GM19372 (cell line): ENCODE measurements at regions not wholly inside any gene's neighbourhood (a gene's known extent, or its start where the extent isn't known, plus 50 kb on each side); places are given as distances from the start of the nearest gene placed in this dataset.

ENCODE experiments used
- ATAC-seq: cut with Tn5 transposase; IDR thresholded peaks from one replicate; pipeline ENCODE4 v1.9.1; 2021; ENCODE audit warnings: mild to moderate bottlenecking, low read depth, moderate library complexity; ENCODE audit not compliant: unreplicated experiment

DNA sequence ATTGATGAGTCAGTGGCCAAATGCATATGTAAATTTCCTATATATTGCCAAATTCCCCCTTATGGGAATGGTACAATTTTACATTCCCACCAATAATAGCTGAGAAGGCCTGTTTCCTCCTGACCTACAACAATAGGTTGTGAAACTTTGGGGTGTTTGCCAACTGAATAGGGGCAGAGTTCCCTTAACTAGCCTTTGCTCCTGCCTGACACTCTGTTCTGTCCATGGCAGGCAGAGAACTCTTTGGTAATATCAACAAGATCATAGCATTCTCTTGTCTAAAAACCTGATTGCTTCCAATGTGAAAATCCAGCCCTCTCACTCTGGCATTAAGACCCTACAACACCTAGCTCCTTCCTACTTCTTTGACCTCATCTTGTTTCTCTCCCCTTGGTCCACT, 149.7 kb downstream of the HAPSTR1 start:
- no peak for ATAC-seq

DNA sequence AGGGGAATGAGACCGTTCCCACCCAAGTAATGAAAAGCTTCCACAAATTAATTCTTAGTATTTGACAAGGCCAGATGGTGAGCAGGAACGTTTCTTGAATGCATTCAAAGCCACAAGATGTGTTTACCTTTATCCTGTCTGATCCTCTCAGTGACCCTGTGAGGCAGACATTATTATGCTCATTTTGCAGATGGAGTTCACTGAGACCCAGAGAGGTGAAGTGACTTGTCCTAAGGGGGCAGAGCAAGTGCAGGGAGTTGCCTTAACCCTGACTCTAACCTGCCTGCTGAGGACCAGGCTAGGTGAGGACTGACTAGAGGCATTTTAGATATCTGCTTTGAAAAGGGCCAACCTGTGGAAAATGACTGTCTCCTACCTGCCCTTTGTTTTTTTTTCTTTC, 156.7 kb downstream of the HAPSTR1 start:
- ATAC-seq = no peak

DNA sequence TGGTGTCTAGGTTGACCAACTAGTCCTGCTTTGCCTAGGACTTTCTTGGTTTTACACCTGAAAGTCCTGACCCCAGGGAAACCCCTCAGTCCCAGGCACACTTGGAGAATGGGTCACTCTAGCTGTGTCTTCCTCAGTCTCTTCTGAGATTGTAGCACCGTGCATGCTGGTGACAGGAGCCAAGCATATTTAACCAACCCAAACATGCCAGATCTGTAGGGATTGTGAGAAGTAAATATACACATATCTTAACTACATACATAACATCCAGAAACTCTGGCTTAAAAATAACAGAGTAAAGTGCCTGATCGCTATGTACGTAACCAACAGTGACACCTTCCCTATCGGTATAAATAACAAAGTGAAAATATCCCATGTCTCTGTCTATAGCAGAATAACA, 158.1 kb downstream of the HAPSTR1 start:
- no peak for ATAC-seq

DNA sequence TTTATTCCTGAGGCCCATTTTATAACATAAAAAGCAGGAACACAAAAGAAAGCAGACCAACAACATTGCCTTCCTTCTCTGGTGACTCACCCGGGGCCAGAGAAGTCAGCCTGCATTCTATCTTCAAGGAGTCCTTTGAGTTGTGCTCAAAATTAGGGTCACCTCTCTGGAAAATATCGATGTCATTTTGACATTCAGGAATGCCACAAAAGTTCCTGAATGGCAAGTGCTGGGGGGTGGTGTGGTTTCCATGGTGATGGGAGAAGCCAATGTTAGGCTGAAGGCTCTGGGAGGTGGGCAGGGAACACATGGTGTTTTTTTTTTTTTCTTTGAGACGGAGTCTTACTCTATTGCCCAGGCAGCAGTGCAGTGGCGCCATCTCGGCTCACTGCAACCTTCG, 159.6 kb downstream of the HAPSTR1 start:
- no peak for ATAC-seq

DNA sequence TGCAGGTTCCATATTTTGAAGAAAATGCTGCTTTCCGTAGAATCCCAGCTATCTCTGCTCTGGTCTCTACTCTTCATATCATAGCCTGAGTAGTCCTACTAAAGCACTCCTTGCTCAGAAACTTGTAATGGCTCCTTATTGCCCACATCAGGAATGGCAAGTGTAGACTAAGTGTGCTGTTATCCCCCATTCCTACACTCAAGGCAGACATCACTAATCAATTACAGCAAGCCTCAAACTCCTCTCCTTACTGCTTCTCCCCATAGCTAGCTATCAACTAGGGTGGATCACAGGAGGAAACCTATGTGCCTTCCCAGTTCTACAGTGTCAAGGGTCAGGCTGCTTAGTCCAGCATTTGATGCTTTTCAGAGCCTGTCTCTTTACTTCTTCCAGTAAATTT, 163.4 kb downstream of the HAPSTR1 start:
- no peak for ATAC-seq

DNA sequence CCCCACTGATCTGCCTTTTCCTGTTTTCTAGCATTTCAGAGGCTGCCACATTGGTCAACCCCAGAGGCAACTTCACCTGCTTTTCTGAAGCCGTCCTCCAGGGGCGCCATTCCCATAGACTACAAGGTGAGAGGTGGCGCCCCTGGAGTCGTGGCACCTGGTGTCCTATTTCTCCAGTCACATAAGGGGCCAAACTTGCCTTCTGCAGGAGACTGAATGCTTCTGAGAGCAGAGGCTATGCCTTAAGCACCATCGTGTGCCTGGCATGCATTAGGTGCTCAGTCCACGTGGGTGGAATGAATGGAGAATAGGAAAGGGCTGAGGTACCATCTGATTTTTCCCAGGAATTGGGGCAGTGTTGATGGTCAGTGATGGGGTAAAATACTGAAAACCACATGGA, 164.8 kb downstream of the HAPSTR1 start:
- no peak for ATAC-seq

DNA sequence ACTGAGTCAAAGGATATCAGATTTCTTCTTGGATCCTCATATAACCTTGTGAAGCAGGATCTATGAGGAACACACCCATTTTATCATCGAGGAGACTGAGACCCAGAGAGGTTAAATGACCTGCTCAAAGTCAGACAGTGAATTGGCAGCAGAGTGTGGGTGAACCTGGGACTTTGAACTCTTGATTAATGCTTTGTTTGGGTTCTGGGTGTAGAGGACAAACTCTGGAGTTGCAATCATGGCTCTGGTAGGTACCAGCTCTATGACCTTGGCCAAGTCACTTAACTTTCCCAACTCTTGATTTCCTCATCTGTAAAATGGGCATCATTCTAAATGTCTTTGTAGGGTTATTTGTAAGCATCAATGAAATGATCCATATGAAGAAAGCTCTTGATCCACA, 166.4 kb downstream of the HAPSTR1 start:
- no peak for ATAC-seq

DNA sequence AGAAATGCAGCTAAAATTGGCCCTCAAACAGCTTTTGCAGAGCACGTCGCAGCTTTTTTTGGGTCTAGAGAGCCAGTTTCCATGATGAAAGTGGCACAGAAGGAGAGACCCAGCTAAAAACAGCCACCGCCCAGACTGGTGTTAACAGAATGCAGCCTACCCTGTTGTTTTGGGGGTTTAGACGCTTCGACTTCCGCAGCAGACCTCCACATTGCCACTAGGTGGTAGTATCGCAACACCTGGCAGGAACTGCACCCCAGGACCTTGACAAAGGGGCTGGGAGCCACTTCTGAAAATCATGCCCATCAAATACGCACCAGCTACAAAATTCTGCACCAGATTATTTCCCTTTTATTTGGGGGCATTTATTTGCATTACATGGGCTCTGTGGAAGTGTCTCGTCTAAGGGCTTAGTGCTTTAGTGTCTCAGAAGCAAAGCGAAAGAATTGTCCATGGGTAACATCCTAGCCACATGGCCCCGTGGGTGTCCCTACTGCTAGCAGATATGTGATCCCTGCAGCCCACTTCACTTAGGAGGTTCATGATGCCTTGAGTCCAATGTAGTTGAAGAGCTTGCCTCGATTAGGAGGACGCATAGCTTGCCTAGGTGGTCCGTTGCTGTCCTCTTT, 167.1 kb downstream of the HAPSTR1 start:
- ATAC-seq = peak; percentile 67

DNA sequence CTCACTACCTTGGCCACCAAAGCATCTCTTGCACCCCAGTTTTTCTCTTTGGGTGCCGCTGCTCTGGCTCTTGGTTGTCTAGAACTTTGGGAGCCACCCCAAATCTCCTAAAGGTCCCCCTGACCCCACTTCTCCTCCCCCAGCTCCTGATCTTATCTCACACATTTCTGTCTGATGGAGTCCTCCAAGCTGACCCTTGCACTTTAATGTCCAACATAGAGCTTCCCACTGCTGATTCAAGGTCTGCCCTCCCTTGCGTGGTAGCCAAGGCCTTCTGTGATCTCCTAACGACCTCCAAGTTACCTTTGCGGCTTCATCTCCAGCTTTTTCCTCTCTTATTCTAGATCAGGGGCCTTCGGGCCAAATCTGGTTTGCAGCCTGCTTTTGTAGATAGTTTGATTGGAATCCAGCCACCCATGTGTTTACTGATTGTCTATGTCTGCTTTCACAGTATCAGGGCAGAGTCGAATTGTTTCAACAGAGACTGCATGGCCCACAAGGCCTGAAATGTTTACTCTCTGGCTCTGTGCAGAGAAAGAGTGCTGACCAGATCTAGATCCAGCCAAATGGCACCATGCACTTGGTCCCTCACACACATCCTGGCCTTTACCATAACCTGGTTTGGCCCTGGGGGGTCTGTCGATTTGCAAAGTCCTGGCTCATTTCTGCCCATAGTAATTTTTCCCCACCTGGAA, 168.6 kb downstream of the HAPSTR1 start:
- ATAC-seq = no peak

DNA sequence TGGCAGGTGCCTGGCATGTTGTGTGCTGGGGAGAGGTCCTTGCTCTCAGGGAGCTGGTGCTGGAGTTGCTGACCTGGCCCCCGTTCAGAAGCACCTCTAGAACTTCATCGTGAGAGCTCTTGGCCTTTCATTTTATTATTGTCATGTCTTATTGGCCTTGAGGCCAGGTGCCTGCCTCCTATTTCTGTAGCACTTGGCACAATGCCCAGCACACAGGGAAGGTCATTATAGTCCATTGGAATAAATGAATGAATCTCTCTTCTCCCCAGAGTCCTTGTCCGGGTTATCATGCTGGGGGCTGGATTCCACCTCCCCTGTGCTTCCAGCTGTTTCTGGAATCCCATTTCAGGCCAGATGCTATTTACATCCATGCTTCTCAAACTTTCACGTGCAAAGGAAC, 169.2 kb downstream of the HAPSTR1 start:
- no peak for ATAC-seq

DNA sequence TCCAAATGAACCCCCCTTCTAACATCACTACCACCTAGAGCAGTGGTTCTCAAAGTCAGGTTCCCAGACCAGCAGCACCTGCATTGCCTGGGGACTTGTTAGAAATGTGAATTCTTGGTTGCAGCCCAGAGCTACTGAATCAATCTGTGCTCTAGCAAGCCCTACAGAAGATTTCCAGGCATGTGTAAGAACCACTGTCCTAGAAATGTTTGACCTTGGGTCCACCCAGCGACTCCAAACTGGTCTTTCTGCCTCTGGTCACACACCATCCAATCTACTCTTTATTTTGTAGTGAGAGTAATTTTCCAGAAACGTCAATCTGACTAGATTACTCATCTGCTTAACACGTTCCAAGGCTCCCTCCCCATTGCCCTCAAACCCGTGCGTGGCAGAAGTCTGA, 169.9 kb downstream of the HAPSTR1 start:
- no peak for ATAC-seq

DNA sequence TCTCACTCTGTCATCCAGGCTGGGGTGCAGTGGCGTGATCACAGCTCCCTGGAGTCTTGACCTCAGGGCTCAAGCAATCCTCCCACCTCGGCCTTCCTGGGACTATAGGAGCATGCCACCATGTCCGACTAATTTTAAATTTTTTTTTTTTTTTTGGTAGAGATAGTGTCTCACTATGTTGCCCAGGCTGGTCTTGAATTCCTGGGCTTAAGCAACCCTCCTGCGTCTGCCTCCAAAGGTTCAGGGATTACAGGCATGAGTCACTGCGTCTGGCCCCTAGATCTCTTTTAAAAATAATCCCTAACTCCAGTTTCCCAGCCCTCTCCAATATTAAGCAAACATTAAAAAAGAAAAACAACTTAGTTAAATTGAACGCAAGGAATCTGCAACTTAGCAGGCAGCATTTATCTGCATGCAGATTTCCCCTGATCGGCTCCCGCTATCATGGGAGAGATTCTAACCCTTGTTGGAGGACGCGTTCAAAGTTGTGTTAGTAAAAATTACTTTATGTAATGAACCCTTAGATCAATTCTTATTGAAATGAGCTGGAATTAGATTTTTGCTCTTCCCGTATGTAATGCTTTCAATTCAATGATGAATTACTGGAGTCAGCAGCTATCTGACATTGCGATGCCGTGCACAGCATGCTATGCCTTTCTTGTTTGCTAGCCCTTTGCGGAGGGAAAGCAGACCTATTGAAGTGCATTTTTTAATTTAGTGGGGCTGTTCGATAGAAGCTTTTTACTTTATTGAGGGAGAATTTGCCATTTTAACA, 171.7 kb downstream of the HAPSTR1 start:
- ATAC-seq = no peak

DNA sequence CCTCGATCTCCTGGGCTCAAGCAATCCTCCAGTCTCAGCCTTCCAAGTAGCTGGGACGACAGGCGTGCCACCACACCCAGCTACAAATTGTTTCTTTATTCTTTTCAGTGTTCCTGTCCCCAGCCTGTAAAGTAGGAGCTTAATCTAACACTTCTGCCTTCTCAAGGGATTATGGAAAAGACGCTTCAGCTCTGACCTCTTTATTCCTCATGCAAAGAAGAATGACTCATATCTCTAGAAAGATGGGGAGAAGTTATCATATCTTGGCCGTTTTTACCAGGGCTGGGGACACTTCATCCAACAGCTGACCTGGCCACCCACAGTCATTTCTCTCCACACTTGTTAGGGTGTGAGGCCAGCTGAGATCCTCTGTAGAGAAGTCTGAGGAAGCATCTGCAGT, 172.6 kb downstream of the HAPSTR1 start:
- ATAC-seq = no peak

DNA sequence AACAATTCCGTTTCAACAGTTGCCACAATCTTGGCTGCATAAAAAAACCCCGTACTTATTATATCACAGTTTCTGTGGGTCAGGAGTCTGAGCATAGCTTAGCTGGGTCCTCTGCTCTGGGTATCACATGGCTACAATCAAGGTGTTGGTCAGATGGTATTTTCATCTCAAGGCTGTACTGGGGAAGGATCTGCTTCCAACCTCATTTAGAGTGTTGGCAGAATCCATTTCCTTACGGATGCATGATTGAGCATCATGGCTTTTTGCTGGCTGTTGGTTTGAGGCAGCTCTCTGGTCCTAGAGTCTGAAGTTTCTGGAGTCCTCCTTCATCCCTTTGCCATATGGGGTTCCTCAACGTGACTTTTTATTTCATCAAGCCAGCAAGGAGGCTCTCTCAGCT, 177.0 kb downstream of the HAPSTR1 start:
- no peak for ATAC-seq

DNA sequence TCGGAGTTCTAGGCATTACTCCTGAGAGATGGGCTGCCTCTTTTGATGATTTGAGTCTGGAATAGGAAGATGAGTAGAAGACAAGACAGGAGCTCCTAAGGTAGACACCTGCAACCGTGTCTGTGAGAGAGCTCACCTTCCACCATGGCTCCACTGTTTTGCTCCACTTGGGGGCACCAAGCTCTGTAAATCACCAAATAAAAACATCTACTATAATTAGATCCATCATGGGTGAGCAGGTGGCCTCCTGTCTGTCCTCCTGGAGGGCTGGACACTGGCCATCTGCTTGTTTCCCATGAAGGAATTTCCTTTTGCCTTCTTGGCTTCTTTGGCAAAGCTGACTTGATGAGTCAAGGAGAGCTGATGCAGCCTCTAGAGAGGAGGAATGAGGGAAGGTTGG, 179.0 kb downstream of the HAPSTR1 start:
- no peak for ATAC-seq

DNA sequence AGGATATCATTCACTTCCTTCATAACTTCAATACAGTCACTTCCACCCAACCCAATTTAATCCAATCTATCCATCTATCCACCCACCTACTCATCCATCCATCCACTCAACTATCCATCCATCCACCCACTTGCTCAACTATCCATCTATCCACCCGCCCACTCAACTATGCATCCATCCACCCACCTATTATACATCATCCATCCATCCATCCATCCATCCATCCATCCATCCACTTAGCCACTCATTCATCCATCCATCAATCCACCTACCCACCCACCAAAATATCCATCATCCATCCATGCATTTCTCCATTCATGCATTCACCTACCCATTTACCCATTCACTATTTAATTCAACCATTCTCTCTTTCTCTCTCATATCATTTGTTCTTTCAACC, 179.5 kb downstream of the HAPSTR1 start:
- ATAC-seq = no peak

DNA sequence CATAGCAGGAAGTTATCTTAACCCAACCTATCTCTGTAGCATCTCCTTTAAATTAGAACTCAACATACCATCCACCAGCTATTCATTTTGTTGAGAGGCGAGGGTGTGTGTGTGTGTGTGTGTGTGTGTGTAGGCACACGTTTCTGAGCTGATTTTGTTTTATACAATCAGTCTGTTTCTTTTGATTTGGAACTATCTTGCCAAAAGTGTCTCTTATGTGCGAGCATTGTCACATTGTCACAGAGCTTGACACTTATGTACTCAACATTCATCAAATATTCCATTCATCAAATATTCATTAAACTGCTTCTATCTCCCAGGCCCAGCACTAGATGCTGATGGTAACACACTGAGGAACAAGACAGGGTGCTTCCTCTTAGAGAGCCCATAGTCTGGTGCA, 180.4 kb downstream of the HAPSTR1 start:
- ATAC-seq = no peak

DNA sequence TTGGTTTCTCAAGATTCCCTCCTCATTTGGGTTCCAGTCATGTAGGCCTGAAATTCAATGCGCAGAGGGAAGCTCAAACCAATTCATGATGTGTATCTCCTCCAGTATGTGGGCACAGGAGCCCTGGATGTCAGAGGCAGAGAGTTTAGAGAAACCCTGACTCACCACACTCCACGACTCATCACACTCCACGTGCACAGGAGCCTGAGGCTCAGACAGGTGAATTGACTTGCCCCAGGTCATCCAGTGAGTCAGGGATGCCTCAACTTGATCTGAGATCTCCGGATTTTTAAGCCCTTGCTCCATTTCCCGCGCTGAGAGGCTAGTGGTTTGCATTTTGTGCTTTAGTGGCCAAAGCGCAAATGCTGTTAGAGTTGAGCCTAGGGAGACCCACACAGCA, 183.9 kb downstream of the HAPSTR1 start:
- ATAC-seq = no peak

DNA sequence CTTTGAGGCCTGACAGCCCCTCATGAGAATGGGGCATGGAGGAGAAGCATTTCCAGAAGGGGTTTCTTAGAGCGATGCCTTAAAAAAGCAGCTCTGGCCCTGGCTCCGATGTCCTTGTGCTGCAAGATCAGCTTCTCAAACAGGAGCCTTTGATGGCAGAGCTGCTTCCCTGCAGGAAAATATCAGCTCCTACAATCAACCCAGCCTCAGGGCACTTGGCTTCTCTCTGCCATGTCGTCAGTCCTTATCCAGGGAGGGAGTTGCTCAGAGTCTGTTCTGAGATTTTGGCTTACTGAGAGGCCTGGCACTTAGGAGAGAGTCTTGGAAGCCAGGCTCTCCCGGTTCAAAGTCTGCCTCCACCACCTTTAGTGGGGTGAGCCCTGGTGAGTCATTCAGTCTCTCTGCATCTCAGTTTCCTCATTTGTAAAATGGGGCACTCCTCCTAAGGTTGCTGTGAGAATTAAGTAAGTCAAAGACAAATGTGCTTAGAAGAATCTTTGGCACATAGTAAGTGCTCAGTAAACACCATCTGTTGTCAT, 184.4 kb downstream of the HAPSTR1 start:
- ATAC-seq = no peak

DNA sequence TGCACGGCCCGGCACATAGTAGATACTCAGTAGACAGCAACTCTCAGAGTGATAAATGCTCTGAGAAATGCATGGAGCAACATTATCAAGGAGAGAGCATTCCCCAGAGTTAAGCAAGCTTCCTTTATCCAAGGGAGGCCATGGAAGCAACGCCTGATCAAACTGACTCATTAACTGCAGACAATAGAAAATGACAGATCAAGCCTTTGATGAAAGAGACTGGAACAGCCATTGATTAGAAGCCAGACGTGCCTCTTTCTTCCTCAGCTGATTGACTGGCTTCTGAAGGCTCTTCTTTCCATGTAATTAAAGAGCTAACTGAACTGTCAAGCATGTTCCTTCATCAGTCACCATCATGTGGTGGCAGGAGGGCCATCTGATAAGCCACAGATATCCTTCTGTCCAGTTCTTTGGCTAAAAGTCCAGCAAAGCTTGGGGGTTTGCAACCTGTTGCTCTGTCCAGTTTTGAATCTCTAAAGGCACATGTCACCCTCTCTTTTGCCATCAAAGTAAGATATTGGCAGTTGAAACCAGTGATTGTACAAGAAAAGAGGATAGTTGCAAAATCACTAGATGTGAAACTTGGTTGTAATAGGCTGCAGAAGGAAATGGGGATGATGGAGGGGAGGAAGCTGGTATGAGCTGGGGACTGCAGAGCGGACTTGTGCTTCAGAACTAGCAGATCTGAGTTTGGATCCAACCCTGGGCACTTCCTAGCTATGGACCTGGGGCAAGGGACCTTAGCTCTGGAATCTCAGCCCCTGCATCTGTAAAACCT, 188.0 kb downstream of the HAPSTR1 start:
- no peak for ATAC-seq

DNA sequence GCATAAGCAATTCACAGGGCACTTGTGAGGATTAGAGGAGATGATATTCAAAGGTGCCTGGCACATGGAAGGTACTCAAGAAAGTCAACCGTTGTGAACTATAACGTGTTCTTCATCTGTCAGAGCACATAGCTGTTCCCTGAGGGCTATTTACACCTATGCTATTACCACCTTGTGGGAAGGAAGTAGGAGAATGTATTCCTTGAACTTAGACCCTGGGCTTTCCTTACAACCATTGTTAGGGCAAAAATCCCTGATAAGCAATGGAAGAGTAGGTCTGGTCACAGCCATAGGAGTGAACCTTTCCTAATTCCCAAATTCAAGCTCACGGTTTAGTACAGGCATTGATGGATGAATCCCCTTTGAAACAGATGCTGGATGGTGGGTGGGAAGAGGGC, 188.6 kb downstream of the HAPSTR1 start:
- no peak for ATAC-seq
